Loucy (cell line): ENCODE measurements at regions not wholly inside any gene's neighbourhood (a gene's known extent, or its start where the extent isn't known, plus 50 kb on each side); places are given as distances from the start of the nearest gene placed in this dataset.

ENCODE experiments used
- H2AFZ ChIP-seq: fragments of 200-600 bp; sonication (generic); 2 replicates; pipeline ENCODE4 v1.6.0; 2016; ENCODE audit warnings: antibody characterized with exemption, mild to moderate bottlenecking, low read length, moderate library complexity
- H3F3A ChIP-seq: fragments of 200-600 bp; 2 replicates; pipeline ENCODE4 v1.6.0; 2016; ENCODE audit warnings: antibody characterized with exemption, low read depth, mild to moderate bottlenecking
- H3K27me3 ChIP-seq: fragments of 200-600 bp; sonication (generic); 2 replicates; pipeline ENCODE4 v1.6.1; 2014; ENCODE audit warnings: low read length, mild to moderate bottlenecking; ENCODE audit not compliant: insufficient read depth, poor library complexity, severe bottlenecking
- H3K36me3 ChIP-seq: fragments of 200-600 bp; sonication (generic); 2 replicates; pipeline ENCODE4 v1.6.1; 2016; ENCODE audit warnings: low read length; ENCODE audit not compliant: insufficient read depth
- H3K4me1 ChIP-seq: fragments of 200-600 bp; sonication (generic); 2 replicates; pipeline ENCODE4 v1.5.1; 2014; ENCODE audit warnings: low read length, mild to moderate bottlenecking; ENCODE audit not compliant: insufficient read depth, poor library complexity, severe bottlenecking
- H3K4me2 ChIP-seq: fragments of 200-600 bp; sonication (generic); 2 replicates; pipeline ENCODE4 v1.6.0; 2014; ENCODE audit warnings: antibody characterized with exemption, low read length, low read depth, mild to moderate bottlenecking; ENCODE audit not compliant: poor library complexity, severe bottlenecking
- H3K4me3 ChIP-seq: fragments of 200-600 bp; sonication (generic); 2 replicates; pipeline ENCODE4 v1.5.1; 2014; ENCODE audit warnings: low read length, mild to moderate bottlenecking, mixed read lengths; ENCODE audit not compliant: poor library complexity, severe bottlenecking
- H3K79me2 ChIP-seq: fragments of 200-600 bp; sonication (generic); 2 replicates; pipeline ENCODE4 v1.6.1; 2014; ENCODE audit warnings: low read length; ENCODE audit not compliant: insufficient read depth
- H3K9ac ChIP-seq: fragments of 200-600 bp; sonication (generic); 2 replicates; pipeline ENCODE4 v1.6.0; 2014; ENCODE audit warnings: mild to moderate bottlenecking, low read depth, low read length, moderate library complexity; ENCODE audit not compliant: poor library complexity, severe bottlenecking
- H3K9me2 ChIP-seq: fragments of 200-600 bp; sonication (generic); replicated peaks from 2 replicates; pipeline ENCODE4 v1.6.1; 2016; ENCODE audit warnings: low read depth, low read length, mixed read lengths
- H3K9me3 ChIP-seq: fragments of 200-600 bp; sonication (generic); 2 replicates; pipeline ENCODE4 v1.6.1; 2014; ENCODE audit warnings: mild to moderate bottlenecking, antibody characterized with exemption, low read length, low read depth; ENCODE audit not compliant: insufficient read depth
- H4K20me1 ChIP-seq: fragments of 200-600 bp; sonication (generic); 2 replicates; pipeline ENCODE4 v1.6.0; 2014; ENCODE audit warnings: antibody characterized with exemption, low read length, mild to moderate bottlenecking; ENCODE audit not compliant: insufficient read depth, poor library complexity, severe bottlenecking
- CTCF ChIP-seq: fragments of 200-600 bp; sonication (generic); conservative IDR thresholded peaks from 2 replicates; pipeline ENCODE4 v1.5.1; 2014; ENCODE audit warnings: mild to moderate bottlenecking, antibody characterized with exemption, low read length
- EZH2phosphoT487 ChIP-seq: fragments of 200-600 bp; IDR thresholded peaks from 2 replicates; pipeline ENCODE4 v1.6.1; 2018; ENCODE audit warnings: antibody characterized with exemption, mild to moderate bottlenecking, moderate library complexity, borderline replicate concordance

- no peaks in the 10 kb centered on the region for H3K36me3 ChIP-seq
- no peaks in the 10 kb centered on the region for H3K79me2 ChIP-seq
- TF ChIP-seq CTCF (no peak), EZH2phosphoT487 (no peak)
- H3K4me1 ChIP-seq = no peaks in the 10 kb centered on the region
- H3K9me2 ChIP-seq = no peaks in the 10 kb centered on the region
- H3K9ac ChIP-seq = no peak overlapping the region
- H3K4me2 ChIP-seq = no peak overlapping the region
- H3K9me3 ChIP-seq = no peaks in the 10 kb centered on the region; the same call in 1 of the 2 replicates
- H3F3A ChIP-seq = no peaks in the 10 kb centered on the region
- no peaks in the 10 kb centered on the region for H3K27me3 ChIP-seq
- no peak overlapping the region for H2AFZ ChIP-seq
- H4K20me1 ChIP-seq = no peaks in the 10 kb centered on the region
- no peak overlapping the region for H3K4me3 ChIP-seq
Measured at GRCh38 chr5:8270246-8270645, 401.3 kb downstream of the MTRR start.

GRCh38 chr5:8280711-8281363 is 411.9 kb downstream of the MTRR start:
- Histone ChIP-seq H3K4me1 (no peaks in the 10 kb centered on the region), H4K20me1 (no peaks in the 10 kb centered on the region), H3K4me2 (no peak overlapping the region), H3K9ac (no peak overlapping the region), H3K9me3 (no peaks in the 10 kb centered on the region; the same call in 1 of the 2 replicates), H3F3A (no peaks in the 10 kb centered on the region), H2AFZ (no peak overlapping the region), H3K79me2 (no peaks in the 10 kb centered on the region), H3K36me3 (no peaks in the 10 kb centered on the region), H3K4me3 (no peak overlapping the region), H3K27me3 (no peaks in the 10 kb centered on the region), H3K9me2 (no peaks in the 10 kb centered on the region)
- TF ChIP-seq CTCF (no peak), EZH2phosphoT487 (no peak)

- H3K27me3 ChIP-seq = no peaks in the 10 kb centered on the region
- H3K4me3 ChIP-seq = no peak overlapping the region
- H3K4me1 ChIP-seq = no peaks in the 10 kb centered on the region
- no peaks in the 10 kb centered on the region for H3K9me2 ChIP-seq
- H4K20me1 ChIP-seq = no peaks in the 10 kb centered on the region
- TF ChIP-seq EZH2phosphoT487 = no peak
- TF ChIP-seq CTCF = no peak
- no peaks in the 10 kb centered on the region for H3K9me3 ChIP-seq
- H3K79me2 ChIP-seq = no peaks in the 10 kb centered on the region
- no peaks in the 10 kb centered on the region for H3F3A ChIP-seq
- no peak overlapping the region for H3K9ac ChIP-seq
- H3K36me3 ChIP-seq = no peaks in the 10 kb centered on the region
- H2AFZ ChIP-seq = no peak overlapping the region
- no peak overlapping the region for H3K4me2 ChIP-seq
Measured at GRCh38 chr5:8288334-8288733, 419.4 kb downstream of the MTRR start.
